ENCODE measurements at regions not wholly inside any gene's neighbourhood (a gene's known extent, or its start where the extent isn't known, plus 50 kb on each side); places are given as distances from the start of the nearest gene placed in this dataset.

GRCh38 chr6:166046982-166047381 is 120.7 kb downstream of the TBXT start:
- Histone ChIP-seq H3K4me1 (ENCODE audit: control insufficient read depth in 4 of 4, insufficient read depth in 4 of 4, low read length in 3 of 4) (no peaks in the 10 kb centered on the region), H3K27me3 (ENCODE audit: control insufficient read depth in 4 of 4, insufficient read depth in 4 of 4, low read length in 3 of 4) (no peaks in the 10 kb centered on the region), H3K36me3 (ENCODE audit: control insufficient read depth in 4 of 4, insufficient read depth in 3 of 4, low read depth in 1 of 4, low read length in 3 of 4) (no peaks in the 10 kb centered on the region), H3K9me3 (ENCODE audit: control insufficient read depth in 4 of 4, low read length in 3 of 4) (peaks cover 0 to 3% (median 1%) of the 10 kb centered on the region in 4 donors), H3K9ac (ENCODE audit: low read depth in 1 of 2, low read length in 2 of 2) (no peak overlapping the region), H3K27ac (ENCODE audit: low read depth in 1 of 2, low read length in 2 of 2) (no peak overlapping the region), H3K4me3 (ENCODE audit: low read depth in 1 of 3, low read length in 3 of 3) (no peak overlapping the region)
- DNase-seq (ENCODE audit: low spot score): no peak
- no peak for TF ChIP-seq NR2F2 (IDR thresholded peaks at IDR 0.05)
- no peak for TF ChIP-seq FOXA2 (IDR thresholded peaks at IDR 0.05)
- no peak for TF ChIP-seq EGR1 (IDR thresholded peaks at IDR 0.05; ENCODE audit: low read depth in 2 of 2)
- TF ChIP-seq JUND (IDR thresholded peaks at IDR 0.05): no peak
- no peak for TF ChIP-seq TAF1 (conservative IDR thresholded peaks at IDR 0.05)
- no peak for TF ChIP-seq SP1 (IDR thresholded peaks at IDR 0.05)
- no peak for TF ChIP-seq RXRA (IDR thresholded peaks at IDR 0.05)
- TF ChIP-seq CTCF (IDR thresholded peaks at IDR 0.05; ENCODE audit: low read depth, low read length, missing input control): no peak
- TF ChIP-seq RAD21 (IDR thresholded peaks at IDR 0.05): no peak
- TF ChIP-seq YY1 (IDR thresholded peaks at IDR 0.05): no peak
- TF ChIP-seq, protein P1, sequence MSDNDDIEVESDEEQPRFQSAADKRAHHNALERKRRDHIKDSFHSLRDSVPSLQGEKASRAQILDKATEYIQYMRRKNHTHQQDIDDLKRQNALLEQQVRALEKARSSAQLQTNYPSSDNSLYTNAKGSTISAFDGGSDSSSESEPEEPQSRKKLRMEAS (IDR thresholded peaks at IDR 0.05): no peak
- TF ChIP-seq, protein P2, sequence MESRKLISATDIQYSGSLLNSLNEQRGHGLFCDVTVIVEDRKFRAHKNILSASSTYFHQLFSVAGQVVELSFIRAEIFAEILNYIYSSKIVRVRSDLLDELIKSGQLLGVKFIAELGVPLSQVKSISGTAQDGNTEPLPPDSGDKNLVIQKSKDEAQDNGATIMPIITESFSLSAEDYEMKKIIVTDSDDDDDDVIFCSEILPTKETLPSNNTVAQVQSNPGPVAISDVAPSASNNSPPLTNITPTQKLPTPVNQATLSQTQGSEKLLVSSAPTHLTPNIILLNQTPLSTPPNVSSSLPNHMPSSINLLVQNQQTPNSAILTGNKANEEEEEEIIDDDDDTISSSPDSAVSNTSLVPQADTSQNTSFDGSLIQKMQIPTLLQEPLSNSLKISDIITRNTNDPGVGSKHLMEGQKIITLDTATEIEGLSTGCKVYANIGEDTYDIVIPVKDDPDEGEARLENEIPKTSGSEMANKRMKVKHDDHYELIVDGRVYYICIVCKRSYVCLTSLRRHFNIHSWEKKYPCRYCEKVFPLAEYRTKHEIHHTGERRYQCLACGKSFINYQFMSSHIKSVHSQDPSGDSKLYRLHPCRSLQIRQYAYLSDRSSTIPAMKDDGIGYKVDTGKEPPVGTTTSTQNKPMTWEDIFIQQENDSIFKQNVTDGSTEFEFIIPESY (IDR thresholded peaks at IDR 0.05): no peak
- TF ChIP-seq HNF4G (IDR thresholded peaks at IDR 0.05): no peak
- WGBS: 62% methylated on average over 1 of the region's 1 CpG

- 78% methylated on average over 2 of the region's 2 CpGs for WGBS
- no peaks in the 10 kb centered on the region for H3K27me3 ChIP-seq (ENCODE audit: control insufficient read depth in 4 of 4, insufficient read depth in 4 of 4, low read length in 3 of 4)
- H3K4me3 ChIP-seq (ENCODE audit: low read depth in 1 of 3, low read length in 3 of 3): no peak overlapping the region
- TF ChIP-seq TAF1 (conservative IDR thresholded peaks at IDR 0.05) (no peak), GABPA (IDR thresholded peaks at IDR 0.05 in 1 of 2, conservative IDR thresholded peaks at IDR 0.05 in 1 of 2) (no peak), HNF4G (IDR thresholded peaks at IDR 0.05) (no peak), YY1 (IDR thresholded peaks at IDR 0.05) (no peak), RXRA (IDR thresholded peaks at IDR 0.05) (no peak)
- H3K36me3 ChIP-seq (ENCODE audit: control insufficient read depth in 4 of 4, insufficient read depth in 3 of 4, low read depth in 1 of 4, low read length in 3 of 4): no peaks in the 10 kb centered on the region
- H3K9me3 ChIP-seq (ENCODE audit: control insufficient read depth in 4 of 4, low read length in 3 of 4): peaks cover 0 to 3% (median 1%) of the 10 kb centered on the region in 4 donors
- no peak overlapping the region for H3K9ac ChIP-seq (ENCODE audit: low read depth in 1 of 2, low read length in 2 of 2)
- H3K4me1 ChIP-seq (ENCODE audit: control insufficient read depth in 4 of 4, insufficient read depth in 4 of 4, low read length in 3 of 4): no peaks in the 10 kb centered on the region
- DNase-seq (ENCODE audit: low spot score): no peak
- no peak overlapping the region for H3K27ac ChIP-seq (ENCODE audit: low read depth in 1 of 2, low read length in 2 of 2)
Observed at GRCh38 chr6:166046226-166046625, 121.4 kb downstream of the TBXT start.

DNA sequence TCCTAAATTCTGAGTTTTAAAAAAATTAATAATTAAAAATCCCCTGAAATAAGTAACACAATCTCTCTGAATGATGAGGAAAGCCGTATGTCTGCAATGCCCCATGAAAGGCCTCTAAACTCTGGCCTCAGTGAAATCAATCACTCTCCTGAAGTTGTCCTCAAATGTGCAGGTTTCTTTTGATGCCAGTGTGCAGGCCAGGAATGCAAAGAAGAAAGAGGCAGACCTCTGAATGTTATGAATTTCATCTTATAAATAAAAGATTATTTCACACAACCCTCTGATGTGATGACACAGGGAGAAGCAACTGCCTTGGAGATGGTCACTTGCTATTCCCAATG is 121.8 kb downstream of the TBXT start:
- Histone ChIP-seq H3K27ac (ENCODE audit: low read depth in 1 of 2, low read length in 2 of 2) (no peak overlapping the region), H3K27me3 (ENCODE audit: control insufficient read depth in 4 of 4, insufficient read depth in 4 of 4, low read length in 3 of 4) (peaks cover 0 to under 1% (median 0%) of the 10 kb centered on the region in 4 donors), H3K4me1 (ENCODE audit: control insufficient read depth in 4 of 4, insufficient read depth in 4 of 4, low read length in 3 of 4) (no peaks in the 10 kb centered on the region), H3K36me3 (ENCODE audit: control insufficient read depth in 4 of 4, insufficient read depth in 3 of 4, low read depth in 1 of 4, low read length in 3 of 4) (no peaks in the 10 kb centered on the region), H3K9me3 (ENCODE audit: control insufficient read depth in 4 of 4, low read length in 3 of 4) (peaks cover 0 to 2% (median under 1%) of the 10 kb centered on the region in 4 donors), H3K4me3 (ENCODE audit: low read depth in 1 of 3, low read length in 3 of 3) (no peak overlapping the region), H3K9ac (ENCODE audit: low read depth in 1 of 2, low read length in 2 of 2) (no peak overlapping the region)
- DNase-seq (ENCODE audit: low spot score): no peak
- TF ChIP-seq RXRA (IDR thresholded peaks at IDR 0.05) (no peak), HNF4G (IDR thresholded peaks at IDR 0.05) (no peak), GABPA (IDR thresholded peaks at IDR 0.05 in 1 of 2, conservative IDR thresholded peaks at IDR 0.05 in 1 of 2) (no peak), ATF3 (IDR thresholded peaks at IDR 0.05) (no peak)
- 54% methylated on average over 1 of the region's 1 CpG for WGBS
